IMR-90 (cell line): ENCODE measurements at regions not wholly inside any gene's neighbourhood (a gene's known extent, or its start where the extent isn't known, plus 50 kb on each side); places are given as distances from the start of the nearest gene placed in this dataset.

Experiments
- BHLHE40 ChIP-seq: fragments of 150-350 bp; IDR thresholded peaks from 2 replicates; pipeline ENCODE4 v1.6.1; 2016; ENCODE audit warnings: mild to moderate bottlenecking, low read depth, low read length
- CEBPB ChIP-seq: IDR thresholded peaks from 2 replicates; pipeline ENCODE4 v1.6.1; 2012; ENCODE audit warnings: low read depth, low read length, improper control_type of control experiment
- CHD1 ChIP-seq: IDR thresholded peaks from 2 replicates; pipeline ENCODE4 v1.6.1; 2012; ENCODE audit warnings: low read depth, low read length, improper control_type of control experiment
- CTCF ChIP-seq: conservative IDR thresholded peaks from 2 replicates; pipeline ENCODE4 v1.5.1; 2012; ENCODE audit warnings: mild to moderate bottlenecking, low read depth, low read length, improper control_type of control experiment
- ELK1 ChIP-seq: fragments of 150-350 bp; IDR thresholded peaks from 2 replicates; pipeline ENCODE4 v1.6.1; 2016; ENCODE audit warnings: low read depth, mild to moderate bottlenecking, low read length, moderate library complexity, borderline replicate concordance
- MAZ ChIP-seq: IDR thresholded peaks from 2 replicates; pipeline ENCODE4 v1.6.1; 2012; ENCODE audit warnings: low read depth, mild to moderate bottlenecking, low read length, improper control_type of control experiment, moderate library complexity, borderline replicate concordance
- MXI1 ChIP-seq: IDR thresholded peaks from 2 replicates; pipeline ENCODE4 v1.6.1; 2012; ENCODE audit warnings: low read depth, mild to moderate bottlenecking, low read length, moderate library complexity, borderline replicate concordance
- NFE2L2 ChIP-seq: fragments of 150-350 bp; IDR thresholded peaks from 2 replicates; pipeline ENCODE4 v1.6.1; 2016; ENCODE audit warnings: low read depth, mild to moderate bottlenecking, low read length
- POLR2A ChIP-seq: IDR thresholded peaks from 2 replicates; pipeline ENCODE4 v1.6.1; 2012; ENCODE audit warnings: mild to moderate bottlenecking, low read depth, low read length
- RAD21 ChIP-seq: IDR thresholded peaks from 2 replicates; pipeline ENCODE4 v1.6.1; 2012; ENCODE audit warnings: low read length, improper control_type of control experiment
- RFX5 ChIP-seq: IDR thresholded peaks from 2 replicates; pipeline ENCODE4 v1.8.0; 2012; ENCODE audit warnings: low read depth, mild to moderate bottlenecking, low read length, moderate library complexity
- SMC3 ChIP-seq: fragments of 150-350 bp; IDR thresholded peaks from 2 replicates; pipeline ENCODE4 v1.6.1; 2016; ENCODE audit warnings: low read depth, mild to moderate bottlenecking, antibody characterized with exemption, low read length, moderate library complexity
- USF2 ChIP-seq: fragments of 150-350 bp; IDR thresholded peaks from 2 replicates; pipeline ENCODE4 v1.6.1; 2017; ENCODE audit warnings: mild to moderate bottlenecking, antibody characterized with exemption, low read length, low read depth

GRCh38 chr21:15932726-15933125, 202.9 kb downstream of the USP25 start:
- no peak for TF ChIP-seq CEBPB
- no peak for TF ChIP-seq CTCF
- TF ChIP-seq SMC3, result no peak
- TF ChIP-seq MAZ, result no peak
- no peak for TF ChIP-seq NFE2L2
- TF ChIP-seq ELK1, result no peak
- no peak for TF ChIP-seq USF2
- TF ChIP-seq POLR2A, result no peak
- no peak for TF ChIP-seq CHD1
- no peak for TF ChIP-seq BHLHE40
- TF ChIP-seq RFX5, result no peak
- TF ChIP-seq RAD21, result no peak
- TF ChIP-seq MXI1, result no peak
